SK-N-SH treated with all-trans-retinoic acid at 6 μM for 48 hours (cell line): ENCODE measurements at regions not wholly inside any gene's neighbourhood (a gene's known extent, or its start where the extent isn't known, plus 50 kb on each side); places are given as distances from the start of the nearest gene placed in this dataset.

Experiments
- ATAC-seq: fragments of 200-7000 bp; cut with Tn5 transposase; 3 replicates; pipeline ENCODE4 v1.9.1; 2020; ENCODE audit warnings: mild to moderate bottlenecking, moderate library complexity
- ARNTL ChIP-seq: fragments of 450-650 bp; formaldehyde crosslinking; IDR thresholded peaks from 2 replicates; pipeline ENCODE4 v1.5.0; 2020; ENCODE audit warnings: low read depth, mild to moderate bottlenecking, moderate library complexity, borderline replicate concordance
- CREB5 ChIP-seq: fragments of 250-450 bp; sonication (Bioruptor Pico); IDR thresholded peaks from 2 replicates; pipeline ENCODE4 v1.5.1; 2020; ENCODE audit warnings: low read depth, mild to moderate bottlenecking, moderate library complexity
- CSDC2 ChIP-seq: fragments of 250-450 bp; sonication (Bioruptor Pico); IDR thresholded peaks from 2 replicates; pipeline ENCODE4 v1.5.0; 2020; ENCODE audit warnings: mild to moderate bottlenecking, moderate library complexity
- CSRNP3 ChIP-seq: fragments of 250-450 bp; sonication (Bioruptor Pico); IDR thresholded peaks from 2 replicates; pipeline ENCODE4 v1.5.1; 2021; ENCODE audit warnings: mild to moderate bottlenecking, moderate library complexity
- ESRRG ChIP-seq: fragments of 250-450 bp; sonication (Bioruptor Pico); IDR thresholded peaks from 2 replicates; pipeline ENCODE4 v1.6.1; 2021; ENCODE audit warnings: mild to moderate bottlenecking
- GLIS3 ChIP-seq: fragments of 250-450 bp; sonication (Bioruptor Pico); IDR thresholded peaks from 2 replicates; pipeline ENCODE4 v1.5.0; 2020; ENCODE audit warnings: mild to moderate bottlenecking, moderate library complexity
- ISL1 ChIP-seq: fragments of 250-450 bp; sonication (Bioruptor Pico); IDR thresholded peaks from 2 replicates; pipeline ENCODE4 v2.1.2; 2022; ENCODE audit warnings: mild to moderate bottlenecking, moderate library complexity
- PATZ1 ChIP-seq: fragments of 250-450 bp; sonication (Bioruptor Pico); IDR thresholded peaks from 2 replicates; pipeline ENCODE4 v1.8.0; 2020; ENCODE audit warnings: mild to moderate bottlenecking, moderate library complexity, borderline replicate concordance
- POU6F1 ChIP-seq: fragments of 250-450 bp; sonication (Bioruptor Pico); IDR thresholded peaks from 2 replicates; pipeline ENCODE4 v1.8.0; 2021; ENCODE audit warnings: low read depth, mild to moderate bottlenecking, moderate library complexity, borderline replicate concordance
- PPARA ChIP-seq: fragments of 250-450 bp; sonication (Bioruptor Pico); IDR thresholded peaks from 2 replicates; pipeline ENCODE4 v1.5.0; 2020; ENCODE audit warnings: mild to moderate bottlenecking, borderline replicate concordance
- RARB ChIP-seq: fragments of 250-450 bp; sonication (Bioruptor Pico); IDR thresholded peaks from 2 replicates; pipeline ENCODE4 v1.8.0; 2021; ENCODE audit warnings: mild to moderate bottlenecking, moderate library complexity
- SNAI2 ChIP-seq: fragments of 250-450 bp; sonication (Bioruptor Pico); IDR thresholded peaks from 2 replicates; pipeline ENCODE4 v1.5.0; 2020; ENCODE audit warnings: mild to moderate bottlenecking, moderate library complexity
- TCF4 ChIP-seq: fragments of 250-450 bp; sonication (Bioruptor Pico); IDR thresholded peaks from 2 replicates; pipeline ENCODE4 v1.8.0; 2021; ENCODE audit warnings: mild to moderate bottlenecking, moderate library complexity, borderline replicate concordance
- TOX ChIP-seq: fragments of 250-450 bp; sonication (Bioruptor Pico); IDR thresholded peaks from 2 replicates; pipeline ENCODE4 v1.8.0; 2021; ENCODE audit warnings: mild to moderate bottlenecking, moderate library complexity, borderline replicate concordance
- TSHZ2 ChIP-seq: fragments of 250-450 bp; sonication (Bioruptor Pico); IDR thresholded peaks from 2 replicates; pipeline ENCODE4 v1.5.0; 2020; ENCODE audit warnings: mild to moderate bottlenecking, moderate library complexity
- ZC3H10 ChIP-seq: fragments of 250-450 bp; sonication (Bioruptor Pico); IDR thresholded peaks from 2 replicates; pipeline ENCODE4 v1.5.1; 2021; ENCODE audit warnings: mild to moderate bottlenecking, moderate library complexity
- ZFP3 ChIP-seq: fragments of 250-450 bp; sonication (Bioruptor Pico); IDR thresholded peaks from 2 replicates; pipeline ENCODE4 v1.5.0; 2020; ENCODE audit warnings: mild to moderate bottlenecking, moderate library complexity
- ZFP30 ChIP-seq: fragments of 450-650 bp; formaldehyde crosslinking; IDR thresholded peaks from 2 replicates; pipeline ENCODE4 v1.5.0; 2022; ENCODE audit warnings: mild to moderate bottlenecking, moderate library complexity
- ZNF565 ChIP-seq: fragments of 450-650 bp; formaldehyde crosslinking; conservative IDR thresholded peaks from 2 replicates; pipeline ENCODE4 v1.5.0; 2020; ENCODE audit warnings: low read depth, mild to moderate bottlenecking, moderate library complexity
- ZNF70 ChIP-seq: fragments of 450-650 bp; formaldehyde crosslinking; IDR thresholded peaks from 2 replicates; pipeline ENCODE4 v1.5.0; 2020; ENCODE audit warnings: mild to moderate bottlenecking, moderate library complexity
- ZNF8 ChIP-seq: fragments of 450-650 bp; formaldehyde crosslinking; IDR thresholded peaks from 2 replicates; pipeline ENCODE4 v1.5.0; 2020; ENCODE audit warnings: mild to moderate bottlenecking, moderate library complexity

GRCh38 chrX:74242050-74242449 is 61.9 kb upstream of the ZCCHC13 start:
- ATAC-seq, result peak; percentile 83
- TF ChIP-seq TOX (CRISPR knock-in tag), result no peak
- TF ChIP-seq, all 23 proteins: peak for 0

- TF ChIP-seq ZFP3 (no peak), ISL1 (CRISPR knock-in tag) (no peak), TSHZ2 (CRISPR knock-in tag) (no peak), CSRNP3 (CRISPR knock-in tag) (no peak), SNAI2 (no peak), ZNF565 (CRISPR knock-in tag) (no peak), ZC3H10 (CRISPR knock-in tag) (no peak), PATZ1 (CRISPR knock-in tag) (no peak), CREB5 (CRISPR knock-in tag) (no peak), POU6F1 (CRISPR knock-in tag) (no peak), TOX (CRISPR knock-in tag) (no peak), GLIS3 (CRISPR knock-in tag) (no peak), ESRRG (CRISPR knock-in tag) (no peak), CSDC2 (CRISPR knock-in tag) (no peak), ZNF70 (CRISPR knock-in tag) (no peak), ZNF8 (CRISPR knock-in tag) (no peak), TCF4 (CRISPR knock-in tag) (no peak), ARNTL (CRISPR knock-in tag) (no peak)
- no peak for ATAC-seq
Measured at GRCh38 chrX:74238771-74239170, 65.2 kb upstream of the ZCCHC13 start.

GRCh38 chrX:74234818-74235217 is 69.2 kb upstream of the ZCCHC13 start:
- 0 out of 3 replicates have a peak, but pooled peaks have one; percentile 40 for ATAC-seq
- TF ChIP-seq CSRNP3 (CRISPR knock-in tag) (no peak), ZFP3 (no peak), RARB (CRISPR knock-in tag) (no peak), ARNTL (CRISPR knock-in tag) (no peak), PATZ1 (CRISPR knock-in tag) (no peak), CSDC2 (CRISPR knock-in tag) (no peak), TOX (CRISPR knock-in tag) (no peak), CREB5 (CRISPR knock-in tag) (no peak), ZFP30 (CRISPR knock-in tag) (no peak), SNAI2 (no peak), PPARA (CRISPR knock-in tag) (no peak), ZNF70 (CRISPR knock-in tag) (no peak), POU6F1 (CRISPR knock-in tag) (no peak)
